MM.1S (cell line): ENCODE measurements at regions not wholly inside any gene's neighbourhood (a gene's known extent, or its start where the extent isn't known, plus 50 kb on each side); places are given as distances from the start of the nearest gene placed in this dataset.

Experiments used
- DNase-seq: peaks from one replicate; pipeline ENCODE4 v3.0.0-alpha.2; 2015
- H2AFZ ChIP-seq: fragments of 300-600 bp; sonication (generic); 2 replicates; pipeline ENCODE4 v1.6.0; 2016; ENCODE audit warnings: antibody characterized with exemption, low read length
- H3F3A ChIP-seq: fragments of 300-600 bp; sonication (generic); 2 replicates; pipeline ENCODE4 v1.6.1; 2016; ENCODE audit warnings: mild to moderate bottlenecking, antibody characterized with exemption, low read length, moderate library complexity, mixed read lengths; ENCODE audit not compliant: insufficient read depth
- H3K27ac ChIP-seq: fragments of 300-600 bp; sonication (generic); 2 replicates; pipeline ENCODE4 v1.5.1; 2016; ENCODE audit warnings: mild to moderate bottlenecking, low read length
- H3K27me3 ChIP-seq: fragments of 300-600 bp; sonication (generic); replicated peaks from 2 replicates; pipeline ENCODE4 v1.6.0; 2016; ENCODE audit warnings: low read length; ENCODE audit not compliant: insufficient read depth
- H3K36me3 ChIP-seq: fragments of 300-600 bp; sonication (generic); replicated peaks from 2 replicates; pipeline ENCODE4 v1.6.1; 2016; ENCODE audit warnings: mild to moderate bottlenecking, low read length, mixed read lengths; ENCODE audit not compliant: insufficient read depth
- H3K4me1 ChIP-seq: fragments of 300-600 bp; sonication (generic); 2 replicates; pipeline ENCODE4 v1.6.1; 2016; ENCODE audit warnings: low read length, mixed read lengths
- H3K4me2 ChIP-seq: fragments of 300-600 bp; sonication (generic); 2 replicates; pipeline ENCODE4 v1.6.0; 2016; ENCODE audit warnings: low read depth, low read length
- H3K4me3 ChIP-seq: fragments of 300-600 bp; sonication (generic); 2 replicates; pipeline ENCODE4 v1.5.1; 2016; ENCODE audit warnings: low read length, mixed read lengths
- H3K79me2 ChIP-seq: fragments of 300-600 bp; sonication (generic); 2 replicates; pipeline ENCODE4 v1.6.1; 2016; ENCODE audit warnings: mixed run types, low read length, mixed read lengths
- H3K9ac ChIP-seq: fragments of 300-600 bp; sonication (generic); 2 replicates; pipeline ENCODE4 v1.6.1; 2016; ENCODE audit warnings: low read length, mixed read lengths
- H3K9me2 ChIP-seq: fragments of 300-600 bp; sonication (generic); replicated peaks from 2 replicates; pipeline ENCODE4 v1.6.1; 2016; ENCODE audit warnings: mild to moderate bottlenecking, low read length, mixed read lengths; ENCODE audit not compliant: insufficient read depth
- H3K9me3 ChIP-seq: fragments of 300-600 bp; sonication (generic); replicated peaks from 2 replicates; pipeline ENCODE4 v1.6.1; 2016; ENCODE audit warnings: mild to moderate bottlenecking, low read length, mixed read lengths; ENCODE audit not compliant: insufficient read depth
- H4K20me1 ChIP-seq: fragments of 300-600 bp; sonication (generic); 2 replicates; pipeline ENCODE4 v1.6.1; 2016; ENCODE audit warnings: mild to moderate bottlenecking, low read length, moderate library complexity, mixed read lengths; ENCODE audit not compliant: insufficient read depth
- CTCF ChIP-seq: fragments of 300-600 bp; sonication (generic); IDR thresholded peaks from 2 replicates; pipeline ENCODE4 v1.5.1; 2016; ENCODE audit warnings: antibody characterized with exemption, low read length, mixed read lengths
- EZH2 ChIP-seq: fragments of 300-600 bp; sonication (generic); optimal IDR thresholded peaks from 2 replicates; pipeline ENCODE3; 2017; ENCODE audit warnings: low read depth, mild to moderate bottlenecking, antibody characterized with exemption, low read length, mixed read lengths
- EZH2phosphoT487 ChIP-seq: fragments of 300-600 bp; sonication (generic); IDR thresholded peaks from 2 replicates; pipeline ENCODE4 v1.6.1; 2018; ENCODE audit warnings: antibody characterized with exemption, low read length

- DNase-seq: no peak
- H3K9me3 ChIP-seq: no peaks in the 10 kb centered on the region
- H3K4me1 ChIP-seq: no peaks in the 10 kb centered on the region
- no peak overlapping the region for H2AFZ ChIP-seq
- no peak for TF ChIP-seq EZH2phosphoT487
- no peak for TF ChIP-seq EZH2
- TF ChIP-seq CTCF: no peak
- H3F3A ChIP-seq: no peaks in the 10 kb centered on the region
- no peak overlapping the region for H3K27ac ChIP-seq
- H3K4me3 ChIP-seq: no peak overlapping the region
- H3K27me3 ChIP-seq: no peaks in the 10 kb centered on the region
- H3K4me2 ChIP-seq: no peak overlapping the region
- no peaks in the 10 kb centered on the region for H3K36me3 ChIP-seq
- H4K20me1 ChIP-seq: no peaks in the 10 kb centered on the region
- H3K9me2 ChIP-seq: no peaks in the 10 kb centered on the region
- H3K9ac ChIP-seq: no peak overlapping the region
- H3K79me2 ChIP-seq: no peaks in the 10 kb centered on the region
Measured at GRCh38 chr11:116473790-116474346, 298.9 kb downstream of the BUD13 start.

DNA sequence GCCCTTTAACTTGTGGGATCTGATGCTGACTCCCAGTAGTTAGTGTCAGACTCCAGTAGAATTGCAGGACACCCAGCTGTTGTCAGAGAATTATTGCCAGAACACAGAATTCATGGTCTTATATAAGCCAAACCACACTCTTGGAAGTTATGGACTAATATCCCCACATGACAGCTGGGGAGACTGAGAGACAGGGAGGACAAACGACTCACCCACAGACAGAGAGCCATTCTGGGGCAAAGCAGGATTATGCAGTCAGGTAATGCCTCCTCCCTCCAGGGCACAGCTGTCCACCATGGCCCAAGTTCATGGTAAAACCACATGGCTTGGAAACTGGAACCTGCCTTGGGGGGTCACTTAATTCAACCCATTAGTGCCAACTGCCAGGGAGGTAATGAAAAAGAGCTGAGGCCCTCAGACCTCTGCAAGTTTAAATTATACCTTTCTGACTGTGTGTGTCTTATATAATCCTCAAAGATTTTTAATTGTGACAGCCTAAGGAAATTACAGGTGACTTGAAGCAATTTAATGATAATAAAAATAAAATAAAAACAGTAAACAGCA is 299.5 kb downstream of the BUD13 start:
- Histone ChIP-seq H3K4me1 (no peaks in the 10 kb centered on the region), H2AFZ (no peak overlapping the region), H3K4me3 (no peak overlapping the region), H4K20me1 (no peaks in the 10 kb centered on the region), H3K9me3 (no peaks in the 10 kb centered on the region), H3K9ac (no peak overlapping the region), H3K4me2 (no peak overlapping the region), H3K36me3 (no peaks in the 10 kb centered on the region), H3K27me3 (no peaks in the 10 kb centered on the region), H3K27ac (no peak overlapping the region), H3F3A (no peaks in the 10 kb centered on the region), H3K9me2 (no peaks in the 10 kb centered on the region), H3K79me2 (no peaks in the 10 kb centered on the region)
- TF ChIP-seq EZH2phosphoT487 (no peak), EZH2 (no peak), CTCF (no peak)
- DNase-seq: no peak

DNA sequence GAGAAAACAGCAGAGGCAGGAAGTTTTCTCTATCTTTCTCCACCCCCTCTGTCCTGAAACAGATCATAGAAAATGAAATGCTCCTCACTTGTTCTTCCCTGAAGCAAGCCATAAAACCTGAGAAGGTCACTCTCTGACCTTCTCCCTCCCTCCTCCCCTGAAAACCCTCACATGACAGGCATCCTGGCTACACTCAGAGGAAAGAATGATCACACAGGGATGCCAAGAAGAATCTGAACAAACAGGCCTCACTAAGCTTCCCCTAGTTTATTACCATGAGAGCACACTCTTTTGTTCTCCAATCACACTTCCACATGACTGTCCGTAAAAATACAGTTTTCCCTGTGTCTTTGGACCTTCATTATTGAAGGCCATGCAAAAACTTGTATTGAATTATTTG is 300.1 kb downstream of the BUD13 start:
- no peaks in the 10 kb centered on the region for H3K9me2 ChIP-seq
- no peaks in the 10 kb centered on the region for H3K79me2 ChIP-seq
- no peak overlapping the region for H3K4me3 ChIP-seq
- H3K4me2 ChIP-seq: no peak overlapping the region
- no peak overlapping the region for H2AFZ ChIP-seq
- no peak overlapping the region for H3K27ac ChIP-seq
- no peak for DNase-seq
- H3F3A ChIP-seq: no peaks in the 10 kb centered on the region
- H3K27me3 ChIP-seq: no peaks in the 10 kb centered on the region
- H3K36me3 ChIP-seq: no peaks in the 10 kb centered on the region
- no peaks in the 10 kb centered on the region for H3K9me3 ChIP-seq
- H3K9ac ChIP-seq: no peak overlapping the region
- TF ChIP-seq EZH2phosphoT487 (no peak), EZH2 (no peak), CTCF (no peak)
- no peaks in the 10 kb centered on the region for H3K4me1 ChIP-seq
- no peaks in the 10 kb centered on the region for H4K20me1 ChIP-seq
